Transverse colon (tissue), 4 donors: ENCODE measurements at regions not wholly inside any gene's neighbourhood (a gene's known extent, or its start where the extent isn't known, plus 50 kb on each side); places are given as distances from the start of the nearest gene placed in this dataset.
"Not testable (repeated sequence)": the region's sequence is repeated elsewhere in the genome, so short reads cannot be mapped to it uniquely, and the experiment has no call there.

Experiments used
- DNase-seq: peaks from one replicate; pipeline ENCODE4 v3.0.0-alpha.2; 2019
- H3K27ac ChIP-seq, 4 donors: fragments of 200-600 bp; sonication (generic); 2 replicates each; pipeline ENCODE4 v1.5.1; 2016 to 2018; ENCODE audit warnings: inconsistent platforms in 4 of 4
- H3K27me3 ChIP-seq: fragments of 200-600 bp; sonication (generic); 2 replicates; pipeline ENCODE4 v1.5.1; 2017; ENCODE audit warnings: inconsistent platforms
- H3K36me3 ChIP-seq, 4 donors: fragments of 200-600 bp; sonication (generic); 2 replicates each; pipeline ENCODE4 v1.5.1; 2017 to 2019; ENCODE audit warnings: inconsistent platforms in 4 of 4
- H3K4me1 ChIP-seq, 4 donors: fragments of 200-600 bp; sonication (generic); 2 replicates each; pipeline ENCODE4 v1.5.1; 2017 to 2020; ENCODE audit warnings: inconsistent platforms in 4 of 4
- H3K4me3 ChIP-seq, 4 donors: fragments of 200-600 bp; sonication (generic); 1 replicate in 1 of 4; 2 replicates in 3 of 4; pipeline versions ENCODE4 v1.5.1 to v1.6.1; 2017 to 2019; ENCODE audit warnings: inconsistent platforms in 4 of 4
- H3K9me3 ChIP-seq, 2 donors: fragments of 200-600 bp; sonication (generic); 2 replicates each; pipeline ENCODE4 v1.5.1; 2017 to 2019; ENCODE audit warnings: inconsistent platforms in 2 of 2
- EP300 ChIP-seq: sonication (generic); formaldehyde crosslinking; IDR thresholded peaks from one replicate; pipeline ENCODE4 v1.6.1; 2017; ENCODE audit warnings: antibody characterized with exemption, low read depth
- POLR2A ChIP-seq: fragments of 450-650 bp; IDR thresholded peaks from one replicate; pipeline ENCODE4 v1.6.1; 2016; ENCODE audit warnings: antibody characterized with exemption, mild to moderate bottlenecking, moderate library complexity
- POLR2AphosphoS5 ChIP-seq, 3 donors: sonication (generic); formaldehyde crosslinking; IDR thresholded peaks; one replicate each; pipeline ENCODE4 v1.6.1; 2016; ENCODE audit warnings: antibody characterized with exemption in 3 of 3
- WGBS, 2 donors: methylation state at CpG; one replicate each; pipeline ENCODE4 v1.1.5; 2018; ENCODE audit warnings: low coverage in 1 of 2; 5-methylcytosine and 5-hydroxymethylcytosine counted together
- in situ Hi-C, 4 donors: fragments of 200-750 bp; cut with MboI; loops; one replicate each; pipeline versions ENCODE4 v1.15.0 to v1.15.1; 2017; ENCODE audit warnings: low sequenced_read_pairs in 3 of 4, low pct_ligation_motif_present in 1 of 4, low pct_unique_long_range_greater_than_20kb in 1 of 4
- intact Hi-C: fragments of 100-400 bp; cut with DNase I; formaldehyde crosslinking; loops from one replicate; pipeline ENCODE4 v1.15.1; 2023; ENCODE audit warnings: low total_unique reads
- TF ChIP-seq, protein P1 (sequence below), 5 experiments: fragments of 200-600 bp in 3 of 5; fragments of 450-650 bp in 2 of 5; sonication (generic) in 3 of 5; IDR thresholded peaks; 1 replicate in 2 of 5; 2 replicates in 3 of 5; pipeline ENCODE4 v1.5.1; 2016 to 2017; ENCODE audit warnings: antibody characterized with exemption in 5 of 5, inconsistent platforms in 3 of 5, mild to moderate bottlenecking in 2 of 5, moderate library complexity in 1 of 5

DNA sequence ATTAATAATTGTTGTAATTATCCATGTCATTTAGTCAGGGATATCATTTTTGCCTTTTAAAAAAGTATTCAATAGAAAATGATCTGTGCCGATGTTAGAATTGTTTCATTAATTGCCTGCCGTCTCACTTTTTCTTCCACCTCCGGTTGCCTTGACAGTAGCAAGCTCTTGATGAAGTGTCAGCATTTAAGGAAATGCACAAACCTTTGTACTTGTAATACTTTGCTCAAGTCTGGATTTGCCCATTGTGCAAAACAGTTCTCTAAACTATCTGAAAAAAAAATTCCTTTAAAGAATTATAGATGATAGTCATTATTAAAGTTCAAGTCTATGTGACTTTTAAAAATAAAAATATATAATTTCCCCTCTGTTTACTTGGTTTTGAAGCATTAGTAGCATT is 619.7 kb downstream of the GATA3 start:
- intact Hi-C loops, result no loop called here
- Histone ChIP-seq H3K27ac (no peak overlapping the region), H3K36me3 (no peaks in the 10 kb centered on the region), H3K4me1 (no peaks in the 10 kb centered on the region), H3K27me3 (no peaks in the 10 kb centered on the region), H3K4me3 (no peak overlapping the region), H3K9me3 (no peaks in the 10 kb centered on the region)
- WGBS, 2 donors, result 80 to 93% methylated on average over 3 of the region's 3 CpGs
- TF ChIP-seq, protein P1, sequence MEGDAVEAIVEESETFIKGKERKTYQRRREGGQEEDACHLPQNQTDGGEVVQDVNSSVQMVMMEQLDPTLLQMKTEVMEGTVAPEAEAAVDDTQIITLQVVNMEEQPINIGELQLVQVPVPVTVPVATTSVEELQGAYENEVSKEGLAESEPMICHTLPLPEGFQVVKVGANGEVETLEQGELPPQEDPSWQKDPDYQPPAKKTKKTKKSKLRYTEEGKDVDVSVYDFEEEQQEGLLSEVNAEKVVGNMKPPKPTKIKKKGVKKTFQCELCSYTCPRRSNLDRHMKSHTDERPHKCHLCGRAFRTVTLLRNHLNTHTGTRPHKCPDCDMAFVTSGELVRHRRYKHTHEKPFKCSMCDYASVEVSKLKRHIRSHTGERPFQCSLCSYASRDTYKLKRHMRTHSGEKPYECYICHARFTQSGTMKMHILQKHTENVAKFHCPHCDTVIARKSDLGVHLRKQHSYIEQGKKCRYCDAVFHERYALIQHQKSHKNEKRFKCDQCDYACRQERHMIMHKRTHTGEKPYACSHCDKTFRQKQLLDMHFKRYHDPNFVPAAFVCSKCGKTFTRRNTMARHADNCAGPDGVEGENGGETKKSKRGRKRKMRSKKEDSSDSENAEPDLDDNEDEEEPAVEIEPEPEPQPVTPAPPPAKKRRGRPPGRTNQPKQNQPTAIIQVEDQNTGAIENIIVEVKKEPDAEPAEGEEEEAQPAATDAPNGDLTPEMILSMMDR (IDR thresholded peaks at IDR 0.05), result no peak
- no peak for TF ChIP-seq POLR2AphosphoS5 (IDR thresholded peaks at IDR 0.05)
- TF ChIP-seq EP300, result no peak
- no peak for TF ChIP-seq POLR2A
- DNase-seq, result no peak
- in situ Hi-C loops, result no loop called here

DNA sequence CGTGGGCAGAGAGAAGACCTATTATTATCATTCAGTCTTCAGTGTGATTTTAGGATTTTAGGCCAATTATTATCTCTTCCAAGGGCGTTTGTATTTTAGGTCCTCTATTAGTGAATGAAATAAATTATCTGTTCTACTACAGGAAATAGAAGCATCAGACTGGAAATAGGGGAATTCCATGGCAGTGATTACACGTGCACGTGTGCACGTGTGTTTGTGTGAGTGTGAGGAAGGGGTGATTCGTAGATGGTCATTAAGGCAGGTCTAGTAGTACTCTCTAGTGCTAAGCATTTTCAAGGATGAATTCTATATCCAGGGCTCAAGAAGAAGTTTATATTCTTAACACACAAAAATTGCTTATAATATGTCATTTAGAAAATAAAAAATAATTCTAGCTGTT is 623.2 kb downstream of the GATA3 start:
- no peak overlapping the region for H3K27ac ChIP-seq
- H3K27me3 ChIP-seq, result no peaks in the 10 kb centered on the region
- intact Hi-C loops, result no loop called here
- DNase-seq, result no peak
- TF ChIP-seq POLR2A (no peak), EP300 (no peak), POLR2AphosphoS5 (IDR thresholded peaks at IDR 0.05) (no peak)
- TF ChIP-seq, protein P1 (IDR thresholded peaks at IDR 0.05), result no peak
- WGBS, 2 donors, result 57 to 60% methylated on average over 3 to 6 of the region's 6 CpGs
- in situ Hi-C loops, result no loop called here
- no peak overlapping the region for H3K4me3 ChIP-seq
- H3K9me3 ChIP-seq, result no peaks in the 10 kb centered on the region
- H3K36me3 ChIP-seq, result no peaks in the 10 kb centered on the region
- no peaks in the 10 kb centered on the region for H3K4me1 ChIP-seq

DNA sequence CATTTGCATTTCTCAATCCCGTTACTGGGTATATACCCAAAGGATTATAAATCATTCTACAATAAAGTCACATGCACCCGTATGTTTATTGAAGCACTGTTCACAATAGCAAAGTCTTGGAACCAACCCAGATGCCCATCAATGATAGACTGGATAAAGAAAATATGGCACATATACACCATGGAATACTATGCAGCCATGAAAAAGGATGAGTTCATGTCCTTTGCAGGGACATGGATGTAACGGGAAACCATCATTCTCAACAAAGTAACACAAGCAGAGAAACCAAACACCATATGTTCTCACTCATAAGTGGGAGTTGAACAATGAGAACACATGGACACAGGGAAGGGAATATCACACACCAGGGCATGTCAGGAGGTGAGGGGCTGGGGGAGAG is 630.4 kb downstream of the GATA3 start:
- 71 to 73% methylated on average over 3 of the region's 3 CpGs for WGBS, 2 donors
- DNase-seq, H3K27ac ChIP-seq, H3K36me3 ChIP-seq, intact Hi-C loops, H3K9me3 ChIP-seq, H3K4me3 ChIP-seq, in situ Hi-C loops, H3K27me3 ChIP-seq, H3K4me1 ChIP-seq: not testable (repeated sequence)

DNA sequence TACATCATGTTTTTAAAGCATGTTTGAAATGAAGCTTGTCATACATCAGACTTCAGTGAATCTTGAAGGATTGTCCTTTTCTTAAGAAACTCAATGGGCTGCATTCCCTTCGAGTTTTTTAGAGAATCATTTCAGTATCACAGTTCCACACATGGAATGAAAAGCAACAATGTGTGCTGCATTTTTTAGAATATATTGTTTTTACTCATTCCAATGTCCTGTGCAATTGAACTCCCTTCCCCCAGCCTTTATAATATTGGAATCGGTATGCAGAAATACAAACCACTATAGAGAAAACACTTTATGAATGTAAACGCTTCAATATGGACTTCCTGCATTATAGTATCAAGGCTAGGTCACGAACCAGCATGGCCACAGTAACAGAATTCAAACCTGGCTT is 634.4 kb downstream of the GATA3 start:
- H3K27me3 ChIP-seq, result no peaks in the 10 kb centered on the region
- H3K4me1 ChIP-seq, result no peaks in the 10 kb centered on the region
- TF ChIP-seq POLR2AphosphoS5 (IDR thresholded peaks at IDR 0.05), result no peak
- no peak for TF ChIP-seq POLR2A
- TF ChIP-seq, protein P1 (IDR thresholded peaks at IDR 0.05), result no peak
- no peak for TF ChIP-seq EP300
- in situ Hi-C loops, result no loop called here
- WGBS, 2 donors, result 63 to 66% methylated on average over 4 of the region's 4 CpGs
- H3K9me3 ChIP-seq, result no peaks in the 10 kb centered on the region
- no peak overlapping the region for H3K4me3 ChIP-seq
- no peaks in the 10 kb centered on the region for H3K36me3 ChIP-seq
- no peak for DNase-seq
- intact Hi-C loops, result no loop called here
- H3K27ac ChIP-seq, result no peak overlapping the region

DNA sequence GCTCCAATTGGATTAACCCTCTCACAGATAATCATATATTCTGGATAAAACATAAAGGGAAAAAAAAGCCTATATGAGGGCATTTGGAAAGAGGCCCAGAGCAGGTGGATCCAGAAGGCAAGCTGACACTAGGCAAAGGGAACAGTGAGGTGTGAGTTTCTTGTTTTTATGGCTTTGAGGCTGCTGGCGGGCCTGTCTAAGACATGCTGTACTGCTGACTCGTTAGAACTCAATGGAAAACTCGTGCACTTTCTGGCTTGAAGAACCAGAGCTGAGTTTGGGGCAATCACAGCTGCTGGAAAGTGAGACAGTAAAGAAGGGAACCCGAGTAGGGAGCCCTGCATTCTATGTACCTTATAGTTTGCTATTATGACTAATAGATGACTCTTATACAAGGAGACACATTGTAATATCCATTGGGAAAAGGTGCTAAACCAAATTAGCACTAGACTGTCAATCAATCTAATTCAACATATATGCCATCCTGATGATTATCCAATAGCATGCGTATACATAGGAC is 637.1 kb downstream of the GATA3 start:
- Histone ChIP-seq H3K36me3 (no peaks in the 10 kb centered on the region), H3K27ac (no peak overlapping the region), H3K27me3 (no peaks in the 10 kb centered on the region), H3K4me3 (no peak overlapping the region), H3K9me3 (no peaks in the 10 kb centered on the region), H3K4me1 (no peaks in the 10 kb centered on the region)
- 60 to 76% methylated on average over 5 of the region's 5 CpGs for WGBS, 2 donors
- no peak for DNase-seq
- in situ Hi-C loops, result no loop called here
- TF ChIP-seq POLR2AphosphoS5 (IDR thresholded peaks at IDR 0.05) (no peak), POLR2A (no peak)
- intact Hi-C loops, result no loop called here

DNA sequence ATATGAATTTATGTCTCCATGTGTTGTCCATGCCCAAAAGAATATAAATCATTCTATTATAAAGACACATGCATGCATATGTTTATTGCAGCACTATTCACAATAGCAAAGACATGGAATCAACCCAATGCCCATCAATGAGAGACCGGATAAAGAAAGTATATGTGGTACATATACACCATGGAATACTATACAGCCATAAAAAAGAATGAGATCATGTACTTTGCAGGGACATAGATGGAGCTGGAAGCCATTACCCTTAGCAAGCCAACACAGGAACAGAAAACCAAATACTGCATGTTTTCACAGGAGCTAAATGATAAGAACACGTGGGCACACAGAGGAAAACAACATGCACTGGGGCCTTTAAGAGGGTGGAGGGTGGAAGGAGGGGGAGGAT is 639.1 kb downstream of the GATA3 start:
- DNase-seq, in situ Hi-C loops, H3K27ac ChIP-seq, H3K4me1 ChIP-seq, H3K27me3 ChIP-seq, H3K9me3 ChIP-seq, intact Hi-C loops, H3K36me3 ChIP-seq, H3K4me3 ChIP-seq: not testable (repeated sequence)
- WGBS, 2 donors, result 43 to 64% methylated on average over 2 of the region's 2 CpGs
